ENCODE measurements at regions not wholly inside any gene's neighbourhood (a gene's known extent, or its start where the extent isn't known, plus 50 kb on each side); places are given as distances from the start of the nearest gene placed in this dataset.
A peak's percentile ranks its signal among the peaks of the same experiment; 100 is the strongest.

- DNase-seq (ENCODE audit: low spot score in 2 of 2) = peak in 1 of 2 donors; percentile 81
- 74% methylated on average over 5 of the region's 5 CpGs for WGBS
- Histone ChIP-seq H3K4me3 (no peak overlapping the region), H3K27ac (peak overlapping the region; percentile 59), H3K36me3 (no peaks in the 10 kb centered on the region), H3K9me3 (no peaks in the 10 kb centered on the region), H3K4me1 (peaks cover 15% of the 10 kb centered on the region), H3K27me3 (no peaks in the 10 kb centered on the region)
- no peak for TF ChIP-seq EP300 (IDR thresholded peaks at IDR 0.05)
- TF ChIP-seq POLR2AphosphoS5 (IDR thresholded peaks at IDR 0.05) = peak in 2 of 3 donors; percentile 38 to 65
Measured at GRCh38 chr5:77139001-77139400, 51.9 kb upstream of the ZBED3 start.
